ENCODE measurements at regions not wholly inside any gene's neighbourhood (a gene's known extent, or its start where the extent isn't known, plus 50 kb on each side); places are given as distances from the start of the nearest gene placed in this dataset.
A peak's percentile ranks its signal among the peaks of the same experiment; 100 is the strongest.
"Not testable (repeated sequence)": the region's sequence is repeated elsewhere in the genome, so short reads cannot be mapped to it uniquely, and the experiment has no call there.

- not testable (repeated sequence) for H3K27ac ChIP-seq
Measured at GRCh38 chr7:6937746-6938145, 111.7 kb upstream of the CCZ1B start.

GRCh38 chr7:6938284-6938683 lies 112.2 kb upstream of the CCZ1B start:
- not testable (repeated sequence) for H3K4me3 ChIP-seq, H3K27ac ChIP-seq

More at GRCh38 chr7:6937746-6938145, 111.7 kb upstream of the CCZ1B start:
- not testable (repeated sequence) for H3K4me3 ChIP-seq

GRCh38 chr7:6939126-6939525 lies 113.1 kb upstream of the CCZ1B start:
- H3K27ac ChIP-seq, H3K4me3 ChIP-seq: not testable (repeated sequence)

- not testable (repeated sequence) for H3K27ac ChIP-seq, H3K4me3 ChIP-seq
Measured at GRCh38 chr7:6939896-6940295, 113.8 kb upstream of the CCZ1B start.

GRCh38 chr7:6946873-6947272 lies 120.8 kb upstream of the CCZ1B start:
- not testable (repeated sequence) for H3K4me3 ChIP-seq, H3K27ac ChIP-seq

GRCh38 chr7:6950231-6950630 lies 124.2 kb upstream of the CCZ1B start:
- H3K4me3 ChIP-seq, result not testable (repeated sequence)
- peak overlapping the region in 1 of 21 experiments; percentile 60 for H3K27ac ChIP-seq

- not testable (repeated sequence) for H3K27ac ChIP-seq, H3K4me3 ChIP-seq
Measured at GRCh38 chr7:6951553-6951952, 125.5 kb upstream of the CCZ1B start.

GRCh38 chr7:6953138-6953797 lies 127.2 kb upstream of the CCZ1B start:
- Histone ChIP-seq H3K27ac (peak overlapping the region in 15 of 21 experiments; percentile 2 to 80 (median 52)), H3K4me3 (peak overlapping the region in 1 of 7 experiments; percentile 8)

- peak overlapping the region in 15 of 21 experiments; percentile 2 to 80 (median 52) for H3K27ac ChIP-seq
- peak overlapping the region in 1 of 7 experiments; percentile 8 for H3K4me3 ChIP-seq
Measured at GRCh38 chr7:6953798-6954181, 127.7 kb upstream of the CCZ1B start.

GRCh38 chr7:6955385-6955784 lies 129.3 kb upstream of the CCZ1B start:
- Histone ChIP-seq H3K27ac (peak overlapping the region in 4 of 21 experiments; percentile 2 to 43 (median 34)), H3K4me3 (peak overlapping the region in 1 of 7 experiments; percentile 15)

- not testable (repeated sequence) for H3K4me3 ChIP-seq
- peak overlapping the region in 1 of 21 experiments; percentile 25 for H3K27ac ChIP-seq
Measured at GRCh38 chr7:6955990-6956566, 130.0 kb upstream of the CCZ1B start.

- not testable (repeated sequence) for H3K4me3 ChIP-seq, H3K27ac ChIP-seq
Measured at GRCh38 chr7:6958371-6958770, 132.3 kb upstream of the CCZ1B start.

GRCh38 chr7:6959942-6960341 lies 133.9 kb upstream of the CCZ1B start:
- H3K4me3 ChIP-seq, H3K27ac ChIP-seq: not testable (repeated sequence)

GRCh38 chr7:6962871-6963270 lies 136.8 kb upstream of the CCZ1B start:
- not testable (repeated sequence) for H3K27ac ChIP-seq, H3K4me3 ChIP-seq

- not testable (repeated sequence) for H3K4me3 ChIP-seq, H3K27ac ChIP-seq
Measured at GRCh38 chr7:6965051-6965450, 139.0 kb upstream of the CCZ1B start.

GRCh38 chr7:6970180-6970579 lies 144.1 kb upstream of the CCZ1B start:
- H3K4me3 ChIP-seq, H3K27ac ChIP-seq: not testable (repeated sequence)

- H3K4me3 ChIP-seq, H3K27ac ChIP-seq: not testable (repeated sequence)
Measured at GRCh38 chr7:6974876-6975275, 148.8 kb upstream of the CCZ1B start.

GRCh38 chr7:6975346-6975745 lies 149.3 kb upstream of the CCZ1B start:
- H3K4me3 ChIP-seq, H3K27ac ChIP-seq: not testable (repeated sequence)

- H3K27ac ChIP-seq, result not testable (repeated sequence)
Measured at GRCh38 chr7:6977368-6977767, 151.3 kb upstream of the CCZ1B start.

GRCh38 chr7:6978326-6978725 lies 152.3 kb upstream of the CCZ1B start:
- H3K27ac ChIP-seq, H3K4me3 ChIP-seq: not testable (repeated sequence)

More at GRCh38 chr7:6977368-6977767, 151.3 kb upstream of the CCZ1B start:
- H3K4me3 ChIP-seq, result not testable (repeated sequence)

- not testable (repeated sequence) for H3K4me3 ChIP-seq, H3K27ac ChIP-seq
Measured at GRCh38 chr7:6979456-6979855, 153.4 kb upstream of the CCZ1B start.

GRCh38 chr7:6982375-6982774 lies 156.3 kb upstream of the CCZ1B start:
- H3K27ac ChIP-seq, H3K4me3 ChIP-seq: not testable (repeated sequence)

Measured in skin epidermis (tissue), 12 donors.